Activated CD8-positive, alpha-beta memory T cell treated with anti-CD3 and anti-CD28 coated beads for 1 hour (primary cell): ENCODE measurements at regions not wholly inside any gene's neighbourhood (a gene's known extent, or its start where the extent isn't known, plus 50 kb on each side); places are given as distances from the start of the nearest gene placed in this dataset.

Experiments used
- DNase-seq, 2 donors: peaks; one replicate each; pipeline ENCODE4 v3.0.0-alpha.2; 2020; ENCODE audit warnings: low read depth in 1 of 2; ENCODE audit errors: extremely low read depth in 1 of 2

- DNase-seq = no peak
These were observed 56.7 kb upstream of the SLC44A1 start for GRCh38 chr9:105187781-105188180.

GRCh38 chr9:105188746-105189145 is 55.7 kb upstream of the SLC44A1 start:
- no peak for DNase-seq

GRCh38 chr9:105191508-105192121 is 52.8 kb upstream of the SLC44A1 start:
- DNase-seq = no peak

- DNase-seq = no peak
These were observed 50.9 kb upstream of the SLC44A1 start for GRCh38 chr9:105193560-105193959.

- DNase-seq = no peak
These were observed 50.2 kb upstream of the SLC44A1 start for GRCh38 chr9:105194234-105194633.
